CD4-positive, alpha-beta T cell treated with Interleukin-1 beta for 1 hour (primary cell): ENCODE measurements at regions not wholly inside any gene's neighbourhood (a gene's known extent, or its start where the extent isn't known, plus 50 kb on each side); places are given as distances from the start of the nearest gene placed in this dataset.

Experiments used
- DNase-seq, 2 donors: peaks; one replicate each; pipeline ENCODE4 v3.0.0-alpha.2; 2020 to 2022

GRCh38 chr4:151829309-151829708, 68.5 kb upstream of the GATB start:
- no peak for DNase-seq

DNA sequence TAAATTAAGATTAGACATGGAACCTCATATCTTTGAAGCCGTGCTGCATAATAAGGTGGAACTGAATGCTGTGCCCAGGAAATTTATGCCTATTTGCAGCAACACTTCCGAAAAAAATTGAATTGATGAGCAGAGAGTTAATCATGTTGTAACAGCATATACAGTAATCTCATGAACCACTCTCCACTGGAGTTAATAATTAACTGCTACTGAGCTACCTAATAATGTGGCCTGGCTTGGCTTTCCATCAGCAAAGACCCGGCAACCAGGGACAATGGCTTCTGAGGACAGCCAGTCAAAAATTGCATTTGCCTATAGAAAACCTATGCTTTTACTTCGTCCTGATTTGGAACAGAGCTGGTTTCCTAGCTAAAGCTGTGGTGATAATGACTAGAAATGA, 63.8 kb upstream of the GATB start:
- no peak for DNase-seq

DNA sequence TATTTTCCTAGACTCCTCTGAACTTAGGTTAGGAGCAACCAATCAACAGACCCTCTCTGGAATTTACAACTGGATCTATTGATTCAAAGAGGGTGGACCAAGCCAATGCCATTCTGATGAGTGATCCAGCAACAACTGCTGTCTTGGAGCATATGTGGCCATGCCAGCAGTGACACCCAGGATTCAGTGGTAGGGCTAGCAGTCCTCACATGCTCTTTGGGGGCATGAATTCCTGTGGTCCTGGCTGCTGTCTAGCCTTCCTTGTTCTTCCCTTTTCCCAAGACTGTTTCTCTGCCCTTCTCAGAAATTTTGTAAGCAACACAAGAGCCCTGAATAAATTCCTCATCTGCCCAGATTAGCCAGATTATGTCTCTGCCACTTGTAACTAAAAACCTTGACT, 61.5 kb upstream of the GATB start:
- DNase-seq, result no peak

- DNase-seq, result no peak
These were observed 59.2 kb upstream of the GATB start for GRCh38 chr4:151820004-151820403.

- DNase-seq, result no peak
These were observed 50.6 kb upstream of the GATB start for GRCh38 chr4:151811403-151811802.
